ENCODE measurements at regions not wholly inside any gene's neighbourhood (a gene's known extent, or its start where the extent isn't known, plus 50 kb on each side); places are given as distances from the start of the nearest gene placed in this dataset.
"Not testable (repeated sequence)": the region's sequence is repeated elsewhere in the genome, so short reads cannot be mapped to it uniquely, and the experiment has no call there.

- TF ChIP-seq CTCF (conservative IDR thresholded peaks at IDR 0.05; ENCODE audit: low read depth, low read length); ELK1 (IDR thresholded peaks at IDR 0.05; ENCODE audit: borderline replicate concordance, low read depth, low read length); BHLHE40 (IDR thresholded peaks at IDR 0.05; ENCODE audit: low read depth, low read length); POLR2A (IDR thresholded peaks at IDR 0.05; ENCODE audit: low read depth, low read length); RFX5 (IDR thresholded peaks at IDR 0.05; ENCODE audit: low read depth, low read length); FOS (IDR thresholded peaks at IDR 0.05; ENCODE audit: low read depth, low read length); CEBPB (IDR thresholded peaks at IDR 0.05; ENCODE audit: low read depth, low read length); USF2 (IDR thresholded peaks at IDR 0.05; ENCODE audit: low read depth, low read length); SMC3 (IDR thresholded peaks at IDR 0.05; ENCODE audit: low read depth, low read length); RAD21 (IDR thresholded peaks at IDR 0.05; ENCODE audit: low read length); MXI1 (IDR thresholded peaks at IDR 0.05; ENCODE audit: borderline replicate concordance, low read depth, low read length); MAZ (IDR thresholded peaks at IDR 0.05; ENCODE audit: borderline replicate concordance, low read depth, low read length): not testable (repeated sequence)
- peak; percentile 50 for TF ChIP-seq MAFK (IDR thresholded peaks at IDR 0.05; ENCODE audit: low read depth, low read length)
Observed at GRCh38 chr2:207233141-207233540, 67.4 kb upstream of the KLF7 start.

Measured in IMR-90 (cell line).